ENCODE measurements at regions not wholly inside any gene's neighbourhood (a gene's known extent, or its start where the extent isn't known, plus 50 kb on each side); places are given as distances from the start of the nearest gene placed in this dataset.
A peak's percentile ranks its signal among the peaks of the same experiment; 100 is the strongest.
"Not testable (repeated sequence)": the region's sequence is repeated elsewhere in the genome, so short reads cannot be mapped to it uniquely, and the experiment has no call there.

DNA sequence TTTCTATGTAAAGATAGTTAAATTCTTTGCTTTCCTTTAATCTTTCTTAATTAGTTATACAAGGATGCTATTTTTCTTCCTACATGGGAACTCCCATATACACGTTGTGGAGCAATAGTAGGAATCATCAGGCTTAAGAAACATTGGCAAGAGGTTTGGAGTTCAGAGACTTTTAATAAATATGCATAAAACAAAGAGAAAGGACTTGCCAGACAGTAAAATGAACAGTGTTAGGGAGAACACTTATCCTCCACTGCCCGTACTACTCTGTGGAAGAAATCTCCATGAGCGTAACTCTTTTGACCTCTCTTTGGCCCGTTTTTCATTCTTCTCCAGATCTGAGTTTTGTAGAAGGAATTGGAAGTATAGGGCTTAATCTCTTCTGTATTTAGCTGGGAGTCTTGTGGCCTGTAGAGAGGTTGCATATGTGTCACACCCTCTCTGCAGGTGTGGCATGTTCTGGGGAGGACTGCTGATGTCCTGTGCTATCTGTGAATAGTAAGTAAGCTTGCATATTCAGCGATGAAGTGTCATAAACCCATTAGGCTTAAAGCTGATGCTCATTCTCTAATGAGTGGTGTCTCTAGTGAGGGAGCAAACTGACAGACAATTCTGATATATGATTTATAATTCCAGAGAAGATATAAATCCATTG is 455.4 kb upstream of the FAR2 start:
- DNase-seq: no peak

DNA sequence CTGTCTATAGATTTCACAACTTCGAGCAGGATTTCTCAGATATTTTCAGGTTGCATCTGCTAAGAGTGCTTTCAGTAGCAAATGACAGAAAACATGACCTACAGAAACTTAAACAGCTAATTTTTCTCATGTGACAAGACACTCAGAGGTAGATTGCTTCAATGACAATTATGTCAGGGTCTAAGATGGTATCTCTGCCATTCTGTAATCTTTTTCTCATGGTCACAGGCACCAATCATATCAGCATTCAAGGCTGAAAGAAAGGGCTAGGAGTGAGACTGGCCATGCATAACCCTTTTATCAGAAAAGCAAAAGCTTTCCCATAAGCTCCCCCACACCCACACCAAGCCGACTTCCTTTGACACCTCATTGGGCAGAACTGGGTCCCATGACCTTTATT is 450.5 kb upstream of the FAR2 start:
- DNase-seq: no peak

DNA sequence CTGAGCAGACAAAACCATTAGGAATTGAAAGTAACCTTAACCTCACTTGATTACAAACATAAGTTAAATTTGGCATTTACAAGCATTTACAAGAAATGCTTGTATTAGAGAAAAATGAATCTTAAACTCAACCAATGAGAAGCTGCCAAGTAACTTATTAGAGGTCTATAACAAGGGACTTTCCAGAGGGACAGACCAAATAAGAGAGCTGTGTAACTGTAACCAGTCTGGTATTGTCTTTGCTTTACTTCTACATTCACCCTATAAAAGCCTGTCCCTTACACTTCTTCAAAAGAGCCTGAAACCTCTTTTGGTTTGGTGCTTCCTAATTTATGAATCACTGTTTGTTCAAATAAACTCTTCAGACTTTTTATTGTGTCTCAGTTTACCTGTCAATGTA is 450.0 kb upstream of the FAR2 start:
- no peak for DNase-seq

DNA sequence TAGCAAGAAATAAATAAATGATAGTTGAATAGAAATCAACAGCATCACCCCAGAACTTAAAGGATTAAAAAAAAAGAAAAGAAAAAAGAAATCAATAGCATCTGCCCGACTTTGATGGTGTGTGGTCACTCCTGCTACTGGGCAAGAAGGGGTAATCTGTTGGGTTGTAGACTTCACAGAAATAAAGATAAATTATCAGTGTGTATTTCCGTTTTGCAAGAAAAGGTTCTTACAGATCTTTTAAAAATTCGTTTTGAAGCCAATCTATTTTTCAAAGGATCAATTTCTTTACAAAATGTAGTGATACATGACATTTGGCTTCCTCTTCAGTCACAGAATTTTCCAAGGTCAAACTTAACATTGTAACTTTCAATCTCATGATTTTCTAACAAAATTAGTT is 448.9 kb upstream of the FAR2 start:
- no peak for DNase-seq

DNA sequence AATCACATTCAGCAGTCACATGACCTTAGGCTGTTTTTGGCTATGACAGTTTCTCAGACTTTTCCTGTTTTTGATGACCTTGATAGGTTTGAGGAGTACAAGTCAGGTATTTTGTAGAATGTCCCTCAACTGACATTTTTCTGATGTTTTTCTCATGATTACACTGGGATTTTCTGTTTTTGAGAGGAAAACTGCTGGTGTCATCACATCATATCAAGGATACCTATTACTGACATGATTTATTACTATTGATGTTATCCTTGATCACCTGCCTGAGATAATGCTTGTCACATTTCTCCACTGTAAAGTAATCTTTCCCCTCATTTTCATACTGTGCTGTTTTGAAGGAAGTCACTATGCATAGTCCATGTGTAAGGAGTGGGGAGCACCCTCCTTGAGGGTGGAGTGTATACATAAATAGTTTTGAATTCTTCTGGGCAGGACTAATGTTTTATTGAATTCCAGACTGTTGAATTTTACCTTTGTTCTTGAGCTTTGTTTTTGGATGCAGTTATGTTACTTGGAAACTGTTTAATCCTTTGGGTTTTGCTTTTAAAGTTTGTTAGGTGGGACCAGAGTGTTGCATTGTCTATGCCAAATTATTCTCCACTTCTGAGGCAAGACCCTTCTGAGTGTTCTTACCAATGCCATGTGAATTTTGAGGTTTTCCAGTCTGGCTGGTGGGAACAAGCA is 444.5 kb upstream of the FAR2 start:
- no peak for DNase-seq

DNA sequence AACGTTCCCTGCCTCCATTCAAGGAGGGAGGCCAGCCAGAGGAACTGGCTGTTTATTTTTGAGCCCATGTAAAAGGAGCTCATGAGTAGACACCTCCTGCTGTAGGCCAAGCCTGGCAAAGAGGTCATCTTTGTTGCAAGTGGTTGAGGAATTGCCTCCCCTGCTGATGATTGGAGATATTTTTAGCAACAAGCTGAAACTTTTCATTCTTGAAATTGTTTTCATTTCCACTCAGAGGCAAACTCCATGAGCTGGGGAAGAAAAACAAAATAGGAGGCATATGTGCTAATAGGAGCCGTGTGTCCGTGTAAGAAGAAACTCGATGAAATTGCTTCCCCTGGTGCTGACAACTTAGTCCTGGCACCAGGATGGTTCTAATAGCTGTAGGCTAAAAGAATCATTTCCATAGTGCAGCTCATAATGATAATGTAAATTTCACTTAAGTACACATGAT is 440.1 kb upstream of the FAR2 start:
- DNase-seq: no peak

DNA sequence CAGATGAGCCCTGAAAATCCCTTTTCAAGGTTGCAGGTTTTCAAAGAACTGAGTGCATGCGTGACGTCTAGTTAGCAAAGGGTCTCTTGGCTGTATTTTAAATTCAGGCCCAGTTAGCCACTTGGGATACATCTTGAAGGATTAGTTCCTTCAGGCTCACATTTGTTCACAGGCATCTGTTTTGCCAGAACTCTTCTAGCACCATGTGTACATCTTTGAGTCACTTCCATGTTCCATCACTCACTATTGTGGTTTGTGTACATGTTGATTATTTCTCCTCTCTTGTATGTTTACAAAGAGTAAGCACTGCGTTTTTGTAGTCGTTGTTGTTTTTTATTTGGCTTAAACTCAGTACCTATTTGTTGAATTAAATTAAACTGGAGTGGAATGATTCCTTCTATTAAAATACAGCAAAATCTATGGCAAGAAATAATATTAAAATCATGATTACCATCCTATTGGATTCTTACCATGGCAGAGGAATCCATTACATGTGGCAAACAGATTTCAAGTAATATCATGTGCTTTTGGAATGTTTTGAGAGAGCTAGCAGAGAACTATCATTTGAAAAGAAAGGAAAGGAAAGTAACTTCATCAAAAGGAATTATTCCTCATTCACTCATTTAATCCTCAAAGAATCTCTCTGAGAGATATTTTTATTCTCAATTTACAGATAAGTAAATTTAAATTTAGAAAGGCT is 438.9 kb upstream of the FAR2 start:
- DNase-seq: no peak

DNA sequence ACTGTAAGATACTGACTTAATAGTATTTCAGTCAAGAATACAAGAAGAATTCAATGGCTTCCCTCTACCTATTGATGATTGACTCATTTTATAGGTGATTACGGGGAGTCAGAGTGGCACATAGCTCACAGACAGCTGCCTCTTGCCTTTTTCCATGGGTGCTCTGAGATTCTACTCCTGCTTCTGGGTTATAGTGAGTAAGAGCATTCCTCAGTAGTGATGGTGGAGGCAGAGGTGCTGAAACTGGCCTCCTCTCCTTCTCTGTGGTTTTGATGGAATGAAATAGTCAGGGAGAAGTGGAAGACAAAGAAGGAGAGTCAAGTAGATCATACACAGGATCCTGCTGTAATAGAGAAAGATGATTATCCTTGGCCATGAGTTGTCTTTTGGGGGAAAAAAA is 438.2 kb upstream of the FAR2 start:
- DNase-seq: no peak

DNA sequence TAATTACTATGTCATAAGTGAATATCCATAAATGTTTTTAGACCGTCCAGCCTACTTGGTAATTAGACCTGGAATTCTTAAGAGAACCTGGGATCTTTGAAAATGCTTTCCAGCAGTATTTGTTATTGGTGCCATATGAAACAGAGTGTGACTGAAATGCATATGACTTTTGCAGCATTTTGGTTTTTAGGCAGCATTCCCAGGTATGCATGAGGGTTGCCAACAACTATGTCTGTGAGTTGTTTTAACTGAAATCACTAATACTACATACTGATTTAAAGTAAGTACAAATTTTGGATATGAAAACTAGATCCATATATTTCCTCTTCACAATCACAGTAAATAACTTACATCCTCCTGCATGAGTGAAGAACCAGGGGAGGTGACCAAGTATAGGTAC is 437.7 kb upstream of the FAR2 start:
- DNase-seq: no peak

DNA sequence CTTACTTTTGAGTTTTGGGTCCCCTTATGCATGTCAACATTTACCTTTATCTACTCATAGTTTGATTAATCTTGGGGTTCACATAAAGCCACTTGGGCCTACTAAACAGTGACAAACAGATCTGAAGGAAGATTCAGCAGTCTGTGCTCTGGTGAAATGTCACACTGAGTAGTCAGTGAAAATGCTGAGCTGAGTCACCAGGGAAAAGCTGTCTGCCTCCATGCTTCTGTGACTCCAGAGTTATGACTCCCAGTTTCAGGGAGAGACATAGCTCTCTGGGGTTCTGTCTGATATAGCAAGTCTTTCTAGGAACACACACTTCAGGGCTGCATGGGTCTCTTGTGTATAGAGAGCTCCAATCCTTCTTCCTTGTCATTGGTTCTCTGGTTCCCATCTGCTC is 406.3 kb upstream of the FAR2 start:
- DNase-seq: no peak

DNA sequence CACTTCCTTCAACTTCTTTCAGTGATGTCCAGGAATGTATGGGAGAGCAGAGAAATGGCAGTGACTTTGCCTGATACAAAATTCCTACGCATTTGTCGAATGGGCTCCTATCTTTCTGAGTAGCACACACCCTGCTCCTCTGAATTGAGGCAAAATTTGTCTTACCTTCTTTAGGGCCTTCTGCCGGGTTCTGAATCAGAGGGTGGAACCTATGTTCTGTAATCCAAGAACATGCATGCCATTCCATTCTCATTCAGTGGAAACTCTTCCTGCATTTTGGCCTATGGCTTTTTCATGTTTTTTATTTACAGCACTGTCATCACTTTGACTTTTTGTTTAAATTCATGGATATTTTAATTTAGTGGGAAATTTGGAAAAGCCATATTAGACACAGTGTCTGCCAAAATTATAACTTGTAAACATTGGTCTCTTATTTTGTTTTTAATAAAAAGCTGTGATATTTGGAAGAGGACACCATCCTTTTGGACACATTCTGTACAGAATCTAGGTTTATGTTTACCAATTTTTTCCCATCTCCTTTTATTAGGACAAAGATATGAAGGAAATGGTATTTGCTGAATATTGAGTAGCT is 402.2 kb upstream of the FAR2 start:
- no peak for DNase-seq

DNA sequence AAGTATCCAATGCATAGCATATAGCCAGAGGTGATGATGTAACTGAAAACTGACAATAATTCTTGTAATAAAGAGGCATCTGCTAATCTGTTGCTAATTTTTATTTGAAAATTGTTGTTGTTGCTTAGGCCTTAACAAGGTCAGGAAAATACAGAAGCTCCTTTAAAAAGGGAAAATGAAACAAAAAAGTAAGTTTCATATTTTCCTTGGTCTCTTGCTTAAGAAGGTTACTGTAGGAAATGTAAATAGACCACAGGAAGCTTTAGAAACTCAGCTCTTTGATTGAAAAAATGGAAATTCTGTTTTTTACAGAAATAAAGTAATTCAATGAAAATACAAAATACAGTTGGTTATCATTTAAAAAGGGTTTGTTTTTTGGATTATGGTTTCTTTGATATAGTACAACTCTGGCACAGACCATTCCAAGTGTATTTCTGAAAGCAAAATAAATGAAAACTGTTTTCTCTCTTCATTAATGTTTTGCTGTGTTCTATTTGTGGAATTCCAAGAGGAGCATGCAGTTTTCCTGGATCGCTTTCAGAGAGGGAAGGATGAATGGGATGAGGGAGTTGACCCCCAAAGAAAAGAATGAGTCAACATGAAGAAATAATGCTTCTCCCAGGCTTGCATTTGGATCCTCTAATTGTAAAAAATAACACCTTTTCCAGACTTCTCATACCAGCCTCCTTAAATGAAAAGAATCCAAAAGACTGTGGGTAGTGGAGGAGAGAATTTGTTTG is 398.0 kb upstream of the FAR2 start:
- DNase-seq: no peak

DNA sequence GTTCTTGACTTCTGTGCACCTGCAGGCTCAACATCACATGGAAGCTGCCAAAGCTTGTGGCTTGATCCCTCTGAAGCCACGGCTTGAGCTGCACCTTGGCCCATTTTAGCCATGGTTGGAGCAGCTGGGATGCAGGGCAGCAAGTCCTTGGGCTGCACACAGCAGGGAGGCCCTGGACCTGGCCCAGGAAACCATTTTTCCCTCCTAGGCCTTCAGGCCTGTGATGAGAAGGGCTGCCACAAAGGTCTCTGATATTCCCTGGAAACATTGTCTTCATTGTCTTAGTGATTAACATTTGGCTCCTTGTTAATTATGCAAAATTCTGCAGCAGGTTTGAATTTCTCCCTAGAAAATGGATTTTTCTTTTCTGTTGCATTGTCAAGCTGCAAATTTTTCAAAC is 394.1 kb upstream of the FAR2 start:
- no peak for DNase-seq

DNA sequence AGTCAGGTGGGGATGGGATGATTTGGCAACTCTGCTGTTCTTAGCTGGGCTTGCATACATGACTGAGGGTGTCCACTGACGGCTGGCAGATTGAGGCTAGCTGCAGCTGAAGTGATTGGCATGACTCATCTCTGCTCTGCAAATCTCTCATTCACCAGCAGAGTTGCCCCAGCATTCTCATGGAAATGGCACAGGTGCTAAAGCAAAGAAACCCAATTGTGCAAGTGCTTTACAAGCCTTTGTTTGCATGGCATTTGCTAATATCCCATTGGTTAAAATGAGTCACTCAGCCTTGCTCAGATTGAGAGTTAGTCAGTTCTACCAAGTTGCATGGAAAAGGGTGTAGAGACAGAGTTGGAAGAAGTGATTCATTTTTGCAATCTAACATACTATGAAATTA is 389.7 kb upstream of the FAR2 start:
- DNase-seq: no peak

DNA sequence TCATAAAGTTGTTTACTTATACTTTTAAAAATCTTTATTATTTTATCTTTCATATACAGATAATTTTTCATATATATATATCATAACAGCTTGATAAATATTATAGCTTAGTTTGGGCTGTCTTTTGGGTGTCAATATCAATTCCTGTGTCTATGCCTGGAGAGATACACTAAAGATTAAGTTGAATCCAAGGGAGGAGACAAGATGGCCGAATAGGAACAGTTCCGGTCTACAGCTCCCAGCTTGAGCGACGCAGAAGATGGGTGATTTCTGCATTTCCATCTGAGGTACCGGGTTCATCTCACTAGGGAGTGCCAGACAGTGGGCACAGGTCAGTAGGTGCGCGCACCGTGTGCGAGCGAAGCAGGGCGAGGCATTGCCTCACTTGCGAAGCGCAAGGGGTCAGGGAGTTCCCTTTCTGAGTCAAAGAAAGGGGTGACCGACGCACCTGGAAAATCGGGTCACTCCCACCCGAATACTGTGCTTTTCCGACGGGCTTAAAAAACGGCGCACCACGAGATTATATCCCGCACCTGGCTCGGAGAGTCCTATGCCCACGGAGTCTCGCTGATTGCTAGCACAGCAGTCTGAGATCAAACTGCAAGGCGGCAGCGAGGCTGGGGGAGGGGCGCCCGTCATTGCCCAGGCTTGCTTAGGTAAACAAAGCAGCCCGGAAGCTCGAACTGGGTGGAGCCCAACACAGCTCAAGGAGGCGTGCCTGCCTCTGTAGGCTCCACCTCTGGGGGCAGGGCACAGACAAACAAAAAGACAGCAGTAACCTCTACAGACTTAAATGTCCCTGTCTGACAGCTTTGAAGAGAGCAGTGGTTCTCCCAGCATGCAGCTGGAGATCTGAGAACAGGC is 388.8 kb upstream of the FAR2 start:
- DNase-seq: not testable (repeated sequence)

DNA sequence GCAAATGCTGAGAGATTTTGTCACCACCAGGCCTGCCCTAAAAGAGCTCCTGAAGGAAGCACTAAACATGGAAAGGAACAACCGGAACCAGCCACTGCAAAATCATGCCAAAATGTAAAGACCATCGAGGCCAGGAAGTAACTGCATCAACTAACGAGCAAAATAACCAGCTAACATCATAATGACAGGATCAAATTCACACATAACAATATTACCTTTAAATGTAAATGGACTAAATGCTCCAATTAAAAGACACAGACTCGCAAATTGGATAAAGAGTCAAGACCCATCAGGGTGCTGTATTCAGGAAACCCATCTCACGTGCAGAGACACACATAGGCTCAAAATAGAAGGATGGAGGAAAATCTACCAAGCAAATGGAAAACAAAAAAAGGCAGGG is 387.2 kb upstream of the FAR2 start:
- DNase-seq: not testable (repeated sequence)

DNA sequence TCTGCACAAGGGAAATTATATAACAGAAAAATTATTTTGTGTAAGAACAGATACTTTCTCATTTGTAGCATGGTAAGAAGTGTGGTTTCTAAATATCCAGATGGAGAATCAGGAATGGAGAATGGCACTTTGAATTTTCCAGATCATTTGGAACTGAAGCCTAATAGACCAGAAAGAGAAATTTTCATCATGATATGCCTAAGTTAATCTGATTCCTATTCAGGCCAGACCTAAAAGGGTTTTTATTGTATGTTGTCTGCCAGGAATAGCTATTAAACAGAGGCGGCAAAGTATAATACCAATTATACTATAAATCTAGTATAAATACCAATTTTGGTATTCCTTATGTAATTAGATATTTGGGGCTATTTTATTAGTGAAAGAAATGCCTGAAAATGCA is 382.7 kb upstream of the FAR2 start:
- no peak for DNase-seq

DNA sequence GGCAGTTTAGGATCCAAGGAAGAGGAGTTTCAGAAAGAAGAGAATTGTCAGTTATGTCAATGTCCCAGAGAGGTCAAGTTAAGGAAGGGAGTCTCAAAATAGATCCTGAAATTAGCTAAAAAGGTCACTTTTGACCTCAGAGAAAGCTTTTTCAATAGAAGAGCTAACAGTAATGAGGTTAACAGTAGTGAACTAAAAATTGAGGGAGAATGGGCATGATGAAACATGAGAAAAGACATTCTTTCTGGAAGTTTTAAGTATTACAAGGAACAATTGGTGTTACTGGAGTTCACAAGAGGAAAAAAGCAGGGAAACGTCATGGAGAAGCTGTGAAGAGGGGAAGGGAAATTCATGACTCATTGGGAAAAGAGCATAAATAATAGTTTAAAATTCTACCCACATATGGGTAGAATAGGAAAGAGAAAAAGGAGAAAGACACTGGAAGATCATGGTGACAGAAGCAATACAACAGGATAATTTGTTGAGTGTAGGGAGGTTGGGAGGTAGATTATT is 381.2 kb upstream of the FAR2 start:
- no peak for DNase-seq

DNA sequence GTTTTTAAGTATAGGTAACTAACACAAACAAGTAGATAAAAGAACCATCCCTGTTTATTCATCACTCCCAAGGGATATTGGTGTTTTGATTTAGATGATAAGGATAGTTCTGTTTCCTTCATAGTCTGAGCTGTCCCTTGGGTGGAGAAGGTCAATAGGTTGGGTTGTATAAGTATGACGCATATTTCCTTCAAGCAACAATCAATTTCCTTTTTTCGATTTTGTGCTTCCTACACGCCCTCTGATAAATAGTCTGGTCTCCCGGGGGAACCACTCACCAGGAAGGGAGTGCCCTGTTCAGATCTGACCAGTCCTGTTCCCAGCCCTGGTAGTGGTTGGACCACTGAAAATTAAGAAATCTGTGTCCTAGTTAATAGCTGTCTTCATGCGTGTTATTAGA is 378.8 kb upstream of the FAR2 start:
- no peak for DNase-seq

DNA sequence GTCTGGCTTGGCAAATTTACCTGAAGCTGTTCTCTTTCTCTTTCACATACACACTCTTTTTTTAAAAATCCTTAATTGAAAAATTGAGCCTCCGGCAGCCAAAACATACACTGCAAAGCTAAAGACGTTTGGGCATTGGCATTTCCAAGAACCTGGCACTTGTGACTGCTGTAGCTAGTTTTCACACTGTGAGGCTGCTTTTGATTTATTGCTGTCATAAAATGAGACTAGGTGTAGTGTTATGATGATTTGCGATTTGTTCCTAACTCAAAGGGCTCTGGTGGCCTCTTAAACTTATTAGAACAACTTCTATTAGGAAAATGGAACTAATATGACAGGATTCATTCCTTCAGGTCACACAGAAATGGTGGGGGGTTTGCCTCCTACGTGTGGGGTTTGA is 377.1 kb upstream of the FAR2 start:
- DNase-seq: no peak

DNA sequence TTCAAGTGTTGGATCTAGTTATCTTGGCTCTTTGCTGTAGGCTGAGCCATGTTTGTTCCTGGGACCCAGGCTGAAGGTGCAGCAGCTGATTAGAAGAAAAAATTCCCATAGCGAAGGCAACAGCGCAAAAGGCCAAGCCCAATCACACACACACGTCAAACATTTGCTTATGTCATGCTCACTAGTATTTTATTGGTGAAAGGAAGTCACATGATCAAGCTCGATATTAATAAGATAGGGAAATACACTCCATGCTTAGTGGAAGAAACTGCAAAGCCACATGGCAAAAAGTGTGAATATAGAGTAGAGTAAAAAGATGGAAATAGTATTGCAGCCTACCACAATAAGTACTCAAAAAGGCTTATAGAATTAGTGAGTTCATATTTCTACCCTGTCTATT is 373.5 kb upstream of the FAR2 start:
- DNase-seq: no peak

DNA sequence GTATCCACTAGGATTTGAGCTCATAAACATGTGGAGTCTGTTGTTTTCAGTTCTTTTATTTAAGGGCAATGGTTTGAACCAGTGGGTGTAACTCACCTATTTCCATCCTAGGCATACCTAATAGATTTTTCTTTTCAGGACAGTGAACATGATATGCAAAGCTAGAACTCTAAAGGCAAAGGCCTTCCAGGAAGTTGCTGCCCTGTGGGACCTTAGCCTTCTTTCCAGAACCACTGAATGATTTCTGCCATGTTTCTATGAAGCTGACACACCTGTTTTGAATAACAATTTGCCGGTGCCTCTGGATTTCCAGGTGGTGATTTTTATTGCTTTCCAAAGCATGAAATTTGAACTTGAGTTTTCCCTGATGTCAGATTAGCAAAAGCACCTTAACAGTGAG is 372.9 kb upstream of the FAR2 start:
- peak; percentile 90 for DNase-seq
